CD1c-positive myeloid dendritic cell (primary cell): ENCODE measurements at regions not wholly inside any gene's neighbourhood (a gene's known extent, or its start where the extent isn't known, plus 50 kb on each side); places are given as distances from the start of the nearest gene placed in this dataset.

Experiments used
- DNase-seq: peaks from one replicate; pipeline ENCODE4 v3.0.0-alpha.2; 2016; ENCODE audit errors: extremely low spot score

DNA sequence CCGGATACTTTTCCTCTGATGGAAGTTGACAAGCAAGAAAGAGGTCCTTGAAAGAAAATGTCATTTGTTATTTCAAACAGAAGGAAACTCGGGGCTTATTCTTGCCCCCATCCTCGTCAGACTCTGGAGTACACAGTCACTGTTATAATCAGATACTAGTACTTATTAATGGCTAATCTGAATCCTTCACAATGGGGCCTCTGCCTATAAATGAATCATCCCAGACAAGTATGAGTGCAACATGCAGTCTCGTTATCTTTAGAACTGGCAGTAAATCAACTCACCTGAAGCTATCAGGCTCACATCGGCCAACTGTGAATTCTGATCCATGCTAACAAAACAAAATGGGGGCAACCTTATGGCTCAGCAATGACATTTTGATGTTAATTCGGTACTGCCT is 216.7 kb downstream of the GRIN2B start:
- DNase-seq = no peak

DNA sequence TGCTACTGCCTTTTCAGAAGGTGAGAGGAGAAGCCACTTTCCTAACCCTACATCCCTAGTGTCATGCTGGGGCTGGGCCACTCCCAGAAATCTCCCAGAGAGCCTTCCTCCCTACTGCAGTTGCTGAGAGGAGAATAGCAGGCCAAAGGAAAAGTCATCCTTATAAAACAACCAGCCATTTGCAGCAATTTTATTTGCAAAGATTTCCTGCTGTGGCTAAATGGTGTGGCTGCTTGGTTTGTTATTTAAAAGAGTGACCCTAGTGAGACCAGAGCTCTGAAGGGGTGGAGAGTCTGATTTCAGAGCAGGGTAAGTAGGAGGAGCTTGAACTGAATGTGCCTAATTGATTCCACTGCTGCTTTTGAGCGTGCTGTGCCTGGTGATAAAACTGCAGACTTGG is 232.0 kb downstream of the GRIN2B start:
- no peak for DNase-seq

DNA sequence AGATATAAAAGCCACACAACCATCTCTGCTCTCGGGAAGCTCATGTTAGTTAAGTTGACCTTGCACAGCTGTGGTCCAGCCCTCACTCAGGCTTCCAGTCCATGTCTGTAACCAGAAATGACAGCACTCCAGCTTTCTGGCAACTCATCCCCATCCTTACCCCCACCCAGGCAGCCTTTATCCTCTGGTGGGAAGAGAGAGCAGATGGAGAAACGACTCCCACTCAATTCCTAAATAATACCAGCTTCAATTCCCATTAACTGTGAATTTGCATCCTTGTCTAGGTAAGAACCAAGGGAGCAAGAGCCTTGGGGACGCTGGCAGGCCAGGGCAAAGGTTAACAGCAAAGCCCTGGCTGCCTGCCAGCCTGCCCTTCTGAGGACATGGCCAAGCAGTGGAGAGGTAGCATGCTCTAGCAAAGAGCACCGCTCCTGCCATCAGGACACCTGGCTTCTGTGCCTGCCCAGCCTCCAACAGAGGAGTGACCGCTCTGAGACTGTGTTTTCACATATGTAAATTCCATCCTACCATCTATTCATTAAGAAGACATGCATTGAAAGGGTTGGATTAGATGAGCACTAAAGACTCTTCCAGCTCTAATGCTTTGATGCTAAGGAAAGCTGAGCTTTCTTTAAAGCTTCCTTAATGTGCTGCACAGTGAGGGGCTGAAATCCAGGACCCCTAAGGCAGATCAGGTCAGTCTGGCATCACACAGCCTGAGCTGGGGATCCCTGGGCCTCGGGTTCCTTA is 236.1 kb downstream of the GRIN2B start:
- no peak for DNase-seq

DNA sequence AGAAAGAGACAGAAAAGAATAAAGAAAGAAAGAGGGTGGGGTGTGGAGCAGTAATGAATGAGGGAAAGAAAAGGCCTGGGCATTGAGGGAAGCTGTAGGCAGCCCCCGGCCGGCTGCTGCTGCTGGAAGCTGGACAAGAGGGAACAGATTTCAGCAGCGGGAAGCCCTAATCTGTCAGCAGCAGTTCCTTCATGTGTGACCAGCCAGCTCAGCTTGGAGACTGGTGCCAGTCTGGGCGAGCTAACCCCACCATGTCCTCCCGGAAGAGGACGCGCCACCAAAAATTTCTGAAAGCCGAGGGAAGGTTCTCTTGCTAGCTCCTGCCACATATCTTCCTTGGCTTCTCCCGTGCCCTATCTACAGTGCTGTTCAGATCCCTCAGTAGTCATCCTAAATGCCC is 236.8 kb downstream of the GRIN2B start:
- DNase-seq = no peak

DNA sequence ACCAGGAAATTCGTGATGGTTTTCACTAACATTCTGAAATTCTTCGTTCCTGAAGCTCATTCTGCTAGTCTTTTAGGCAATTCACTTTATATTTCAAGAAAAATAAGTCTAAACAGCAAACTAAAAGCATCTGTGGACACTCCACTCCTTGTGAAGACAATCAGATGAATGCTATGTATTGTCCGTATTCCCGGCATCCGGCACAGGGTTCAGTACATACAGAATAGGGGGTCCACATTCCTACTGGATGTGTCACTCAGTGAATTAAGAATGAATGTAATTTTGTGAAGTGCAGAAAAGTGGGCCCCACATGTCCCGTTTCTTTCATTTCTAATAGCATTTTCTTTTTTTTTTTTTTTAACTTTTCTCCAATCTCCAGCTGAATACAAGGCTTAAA is 241.3 kb downstream of the GRIN2B start:
- DNase-seq = no peak

DNA sequence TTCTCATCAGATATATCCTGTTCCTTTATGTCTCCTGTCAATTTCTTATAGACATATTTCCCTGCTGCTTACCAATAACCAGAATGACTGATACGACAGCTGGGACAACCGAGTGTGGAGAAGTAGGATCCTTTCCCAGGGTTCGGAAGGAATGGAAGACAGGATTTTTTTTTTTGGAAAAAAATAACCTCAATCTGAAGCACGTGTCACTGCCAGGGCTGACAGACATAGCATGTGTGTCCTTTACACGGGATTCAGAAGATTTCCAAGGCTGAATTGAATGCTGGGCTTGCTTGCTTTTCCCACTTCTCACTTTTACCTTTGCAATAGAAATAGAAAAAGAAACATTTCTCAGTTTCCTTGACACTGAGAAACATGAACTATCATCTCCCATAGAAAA is 245.7 kb downstream of the GRIN2B start:
- DNase-seq = no peak

DNA sequence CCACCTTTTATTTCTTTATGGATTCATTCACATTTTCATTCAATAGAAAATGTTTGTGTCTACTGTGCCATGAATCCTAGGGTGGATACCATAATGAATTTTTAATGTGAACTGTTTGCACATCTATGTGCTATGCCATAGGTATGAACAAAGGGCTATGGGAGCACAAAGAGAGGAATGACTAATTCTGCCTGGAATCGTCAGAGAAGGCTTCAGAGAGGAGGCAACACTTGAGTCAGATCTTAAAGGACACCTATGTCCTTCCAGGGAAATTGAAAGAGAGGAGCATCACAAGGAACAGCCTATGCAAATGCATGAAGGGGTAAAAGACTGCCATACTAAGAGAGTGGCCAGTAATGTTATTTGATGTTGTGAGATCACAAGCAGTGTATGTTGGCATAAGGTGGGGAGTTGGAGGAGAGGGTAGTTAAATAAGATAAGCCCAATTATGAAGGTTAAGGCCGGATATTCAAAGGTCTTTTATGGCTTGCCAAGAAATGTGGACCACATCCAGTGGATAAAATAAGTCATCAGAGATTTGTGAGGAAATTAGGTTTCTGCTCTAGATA is 246.7 kb downstream of the GRIN2B start:
- no peak for DNase-seq

DNA sequence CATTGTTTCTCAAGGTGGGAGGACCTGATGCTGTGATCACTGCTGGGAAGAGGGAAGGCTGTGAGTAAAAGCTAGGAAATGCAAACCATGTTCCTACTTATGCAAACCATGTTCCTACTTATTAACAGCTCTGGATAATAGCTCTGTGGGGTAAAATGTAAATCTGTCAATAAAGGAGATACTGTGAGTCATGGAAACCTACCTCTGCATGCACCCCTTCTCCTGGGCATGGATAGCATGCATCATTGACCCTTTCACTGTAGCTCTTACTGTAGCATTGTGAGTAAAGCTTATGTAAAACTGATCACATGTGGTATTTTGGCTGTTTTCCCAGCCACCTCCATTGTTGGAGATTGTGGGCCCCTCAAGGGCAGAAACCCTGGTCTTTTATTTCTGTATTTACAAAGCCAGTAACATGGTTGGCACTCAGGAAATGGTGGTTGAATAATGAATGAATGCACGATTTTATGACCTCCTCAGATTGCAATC is 253.7 kb downstream of the GRIN2B start:
- no peak for DNase-seq

DNA sequence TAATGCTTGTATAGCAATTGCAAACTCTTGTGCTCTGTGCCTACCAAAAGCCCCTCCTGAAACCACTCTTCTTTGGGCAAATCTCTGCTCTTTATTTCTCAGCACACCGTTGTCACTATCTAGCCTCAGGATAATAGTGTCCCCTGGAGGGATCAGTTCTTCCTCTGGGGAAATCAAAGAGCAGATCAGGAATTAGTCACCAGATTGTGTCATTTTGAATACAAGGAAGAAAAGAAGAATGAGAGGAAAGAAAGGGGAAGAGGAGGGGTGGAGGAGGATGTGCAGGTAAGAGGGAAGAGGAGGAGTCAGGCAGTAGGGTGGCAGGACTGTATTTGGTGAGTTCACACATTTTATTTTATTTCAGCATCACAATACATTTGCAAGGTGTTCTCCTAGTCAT is 256.4 kb downstream of the GRIN2B start:
- DNase-seq = no peak

DNA sequence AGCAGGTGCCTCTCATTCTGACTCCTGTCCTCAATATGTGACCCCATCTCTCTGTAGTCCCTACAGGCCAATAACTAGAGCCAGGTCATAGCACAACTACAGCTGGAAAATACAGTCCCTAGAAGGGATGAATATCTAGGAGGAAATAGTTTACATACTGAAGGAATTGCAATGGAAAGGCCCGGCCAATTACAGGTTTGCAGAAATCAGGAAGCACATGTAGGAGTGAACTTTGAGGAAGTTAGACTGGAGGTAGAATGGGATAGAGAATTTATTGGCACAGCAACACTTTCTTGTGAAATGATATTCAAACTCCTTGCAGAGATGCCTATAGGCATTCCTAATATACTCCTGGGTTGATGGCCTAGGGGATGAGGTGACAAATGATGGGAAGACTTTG is 257.3 kb downstream of the GRIN2B start:
- no peak for DNase-seq

DNA sequence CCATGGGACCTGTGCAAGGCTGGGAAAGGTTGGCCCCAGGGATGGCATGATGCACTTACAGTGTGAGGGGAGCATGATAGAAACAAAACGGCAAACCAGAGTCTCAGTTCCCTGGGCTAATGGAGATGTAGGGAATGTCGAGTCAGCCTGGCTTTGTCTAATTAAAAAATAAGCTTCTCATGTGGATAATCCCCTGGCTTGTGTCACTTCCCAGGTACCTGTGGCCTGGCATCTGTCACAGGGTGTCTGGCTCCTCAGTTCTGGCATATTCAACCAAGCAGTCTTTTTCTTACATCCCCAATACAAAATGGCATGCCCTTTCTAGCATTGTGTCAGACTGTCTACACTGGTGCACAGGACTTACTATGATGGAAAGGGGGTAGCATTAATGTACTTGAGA is 261.4 kb downstream of the GRIN2B start:
- DNase-seq = no peak

DNA sequence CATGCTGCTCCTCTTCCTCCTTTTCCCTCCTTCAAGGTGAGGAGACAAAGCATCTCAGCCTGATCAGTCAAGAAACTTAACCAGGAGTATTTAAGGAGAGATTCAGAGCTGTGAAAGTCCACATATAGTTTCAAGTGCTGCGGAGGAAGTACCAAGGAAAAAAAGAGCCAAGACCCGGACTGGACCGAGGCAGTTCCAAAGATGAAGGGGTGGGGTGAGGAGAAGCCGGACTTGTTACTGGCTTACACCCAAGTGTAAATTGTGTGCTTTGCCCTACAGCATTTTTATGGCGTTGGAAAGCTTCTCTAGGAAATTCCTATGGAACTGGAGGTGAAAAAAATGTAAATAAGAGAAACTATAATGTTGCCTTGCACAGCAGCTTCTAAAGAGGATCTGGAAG is 263.1 kb downstream of the GRIN2B start:
- no peak for DNase-seq

DNA sequence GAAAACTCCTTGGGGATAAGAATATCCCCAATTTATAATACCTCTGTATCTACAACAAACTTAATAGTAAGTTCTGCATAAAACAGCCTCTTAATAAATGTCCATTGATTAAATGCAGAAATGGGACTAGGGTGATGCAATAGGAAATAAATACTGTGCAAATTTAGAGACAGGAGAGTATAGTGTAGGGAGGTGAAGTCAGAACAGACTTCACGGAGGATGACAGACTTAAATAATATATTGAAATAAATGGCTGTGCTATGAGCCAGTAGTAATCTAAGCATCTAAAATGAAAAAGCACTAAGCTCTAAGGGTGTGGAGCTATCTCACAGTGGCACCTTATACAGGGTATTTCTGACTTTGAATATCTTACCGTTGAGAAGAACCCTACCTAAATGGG is 265.3 kb downstream of the GRIN2B start:
- no peak for DNase-seq

DNA sequence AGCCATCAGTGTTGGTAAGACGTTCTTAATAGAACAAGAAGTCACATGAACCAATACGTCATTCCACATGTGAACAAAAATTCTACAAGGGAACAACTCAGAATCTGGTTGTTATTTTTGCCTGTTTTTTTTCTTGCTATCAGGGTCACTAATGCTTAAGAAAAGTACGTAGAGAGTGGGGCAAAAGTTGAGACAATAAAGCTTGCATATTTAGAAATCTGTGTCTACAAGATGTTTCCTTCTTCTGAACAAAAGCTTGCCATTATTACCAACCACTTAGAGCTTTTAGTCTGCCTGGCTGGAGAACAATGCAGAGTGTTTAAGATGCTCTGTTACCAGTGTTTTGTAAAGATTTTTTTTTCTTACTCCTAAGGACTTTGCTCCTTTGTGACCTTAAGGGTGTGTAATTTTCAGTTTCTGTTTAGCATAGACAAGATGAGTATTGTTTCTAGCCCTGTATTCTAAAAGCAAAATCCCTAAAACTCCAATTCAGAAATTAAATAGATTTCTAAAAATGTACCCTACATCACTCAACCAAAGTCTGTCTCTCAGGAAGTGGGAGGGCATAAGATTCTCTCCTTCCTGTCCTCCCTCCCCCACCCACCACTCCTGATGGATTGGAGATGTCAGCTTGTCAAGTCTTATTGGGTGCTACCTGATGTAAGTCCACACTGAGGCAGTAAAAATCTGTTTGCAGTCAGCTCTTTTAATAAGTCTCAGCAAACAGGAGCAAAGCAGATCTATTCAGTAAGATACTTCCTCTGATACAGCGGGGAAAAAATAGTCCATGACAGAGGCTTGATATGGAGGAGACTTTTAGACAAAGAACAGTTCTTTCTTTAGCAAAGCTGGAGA is 267.6 kb downstream of the GRIN2B start:
- DNase-seq = no peak

DNA sequence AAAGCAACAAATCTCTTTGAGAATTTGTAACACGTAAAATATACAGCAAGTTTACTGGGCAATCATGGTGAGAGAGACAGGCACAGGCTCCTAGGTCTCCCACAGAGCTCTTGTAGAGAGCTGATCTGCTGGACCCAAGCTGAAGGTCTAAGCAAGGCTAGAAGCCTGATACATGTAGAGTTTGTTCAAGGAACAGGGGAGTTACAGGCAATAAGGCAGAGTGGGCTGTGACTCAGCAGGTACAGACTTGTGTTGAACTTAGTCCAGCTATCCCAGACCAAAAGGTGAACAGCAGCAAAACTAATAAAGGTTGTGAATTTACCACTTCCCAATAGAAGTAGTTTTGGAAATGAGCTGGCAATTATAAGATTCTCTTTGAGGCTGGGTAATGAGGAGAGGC is 273.6 kb downstream of the GRIN2B start:
- no peak for DNase-seq

DNA sequence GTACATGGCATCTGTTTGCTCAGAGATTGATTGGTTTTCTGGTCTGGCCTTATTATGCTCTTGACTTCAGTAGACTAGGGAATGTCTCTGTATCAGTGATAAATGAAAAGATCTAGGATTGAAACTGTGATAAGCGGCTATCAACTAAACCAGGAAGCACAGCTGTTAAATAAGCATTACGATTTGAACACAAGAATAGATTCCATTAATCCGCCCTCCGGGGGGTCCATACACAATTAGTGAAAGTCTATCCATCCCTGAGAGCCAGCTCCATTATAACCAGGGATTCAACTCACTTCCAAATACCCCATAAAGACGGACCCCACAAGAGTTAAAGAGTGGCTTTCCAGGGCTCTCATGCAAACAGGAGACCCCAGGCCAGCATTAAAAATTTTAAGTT is 279.0 kb downstream of the GRIN2B start:
- DNase-seq = no peak

DNA sequence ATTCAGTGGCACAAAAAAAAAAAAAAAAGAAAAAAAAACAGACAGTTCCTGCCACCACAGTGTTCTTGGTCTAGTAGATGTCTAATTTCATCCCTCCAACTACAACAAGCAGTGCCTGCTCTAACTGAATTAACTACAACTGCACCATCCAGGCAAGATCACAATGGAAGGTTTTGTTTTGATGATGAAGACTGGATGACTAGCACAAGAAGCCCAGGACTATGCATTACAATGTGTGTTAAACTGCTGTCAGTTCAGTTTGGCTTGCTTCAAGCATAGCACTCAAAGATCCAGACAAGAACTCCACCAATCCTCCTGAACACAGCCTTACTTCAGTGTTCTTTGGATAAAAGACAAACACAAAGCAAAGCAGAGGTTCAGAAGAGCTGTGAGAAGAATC is 279.9 kb downstream of the GRIN2B start:
- no peak for DNase-seq

DNA sequence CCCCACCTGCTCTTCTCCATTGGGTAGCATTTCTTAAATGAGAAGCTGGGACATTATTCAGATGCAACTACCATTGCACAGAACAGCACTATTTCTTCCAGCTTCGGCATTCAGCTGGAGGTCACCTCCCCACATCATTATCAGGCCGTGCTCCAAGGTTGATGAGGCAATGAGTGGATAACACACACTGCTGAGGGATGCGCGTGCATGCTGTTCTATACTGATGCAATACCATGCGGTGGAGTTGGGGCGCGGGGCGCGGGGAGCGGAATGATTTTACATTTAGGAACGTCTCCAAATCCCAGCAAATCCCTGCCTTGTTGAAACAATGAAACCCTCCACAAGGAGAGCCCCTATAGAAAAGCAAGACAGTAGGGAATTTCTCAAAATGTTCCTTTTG is 283.4 kb downstream of the GRIN2B start:
- no peak for DNase-seq

DNA sequence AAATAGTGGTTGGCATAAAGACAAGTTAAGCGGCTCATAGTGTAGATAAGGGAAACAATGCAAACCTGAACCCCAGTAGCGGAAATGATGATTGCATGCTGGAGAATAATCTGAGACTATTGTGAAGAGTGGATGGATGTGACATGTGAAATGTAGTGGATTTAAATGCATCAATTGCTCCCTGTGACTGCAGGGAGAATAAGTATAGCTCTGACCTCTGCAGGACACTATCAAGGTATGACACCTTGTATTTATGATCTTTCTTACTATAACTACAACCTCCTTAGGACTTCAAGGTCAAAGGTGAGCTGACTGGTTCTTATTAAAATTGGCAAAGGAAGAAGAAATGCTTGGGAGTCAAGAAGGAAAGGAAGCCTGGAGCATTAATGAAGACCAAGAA is 285.6 kb downstream of the GRIN2B start:
- DNase-seq = no peak

DNA sequence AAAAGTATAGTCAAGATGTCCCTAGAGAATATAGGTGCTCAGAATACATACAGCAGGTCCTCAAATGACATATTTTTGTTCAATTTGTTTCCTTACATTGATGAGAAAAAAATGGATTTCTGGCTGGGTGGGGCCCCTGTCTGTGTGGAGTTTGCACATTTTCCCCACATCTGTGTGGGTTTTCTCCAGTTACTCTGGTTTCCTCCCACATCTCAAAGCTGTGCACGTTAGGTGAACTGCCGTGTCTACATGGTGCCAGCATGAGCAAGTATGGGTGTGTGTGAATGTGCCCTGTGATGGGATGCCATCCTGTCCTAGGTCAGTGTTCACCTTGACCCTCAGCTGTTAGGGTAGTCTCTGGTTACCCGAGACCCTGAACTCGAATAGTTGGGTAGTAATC is 289.1 kb downstream of the GRIN2B start:
- no peak for DNase-seq

DNA sequence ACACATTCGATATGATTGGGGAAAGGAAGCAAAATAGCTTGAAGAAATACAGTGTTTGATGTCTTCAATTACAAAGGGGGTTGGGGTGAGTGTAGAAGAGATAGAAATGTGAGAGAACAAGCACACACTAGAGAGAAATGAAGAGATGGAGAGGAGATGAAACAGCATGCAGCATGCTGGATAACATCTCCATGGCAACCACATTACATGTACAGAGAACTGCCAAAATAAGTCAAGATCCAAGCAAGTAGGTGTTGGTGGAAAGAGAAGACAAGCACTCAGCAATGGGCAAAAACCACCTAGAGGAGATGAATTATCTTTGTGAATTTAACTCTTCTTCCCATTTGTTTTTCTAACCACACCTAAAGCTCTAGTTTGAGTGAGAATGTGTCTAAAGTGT is 289.8 kb downstream of the GRIN2B start:
- no peak for DNase-seq

DNA sequence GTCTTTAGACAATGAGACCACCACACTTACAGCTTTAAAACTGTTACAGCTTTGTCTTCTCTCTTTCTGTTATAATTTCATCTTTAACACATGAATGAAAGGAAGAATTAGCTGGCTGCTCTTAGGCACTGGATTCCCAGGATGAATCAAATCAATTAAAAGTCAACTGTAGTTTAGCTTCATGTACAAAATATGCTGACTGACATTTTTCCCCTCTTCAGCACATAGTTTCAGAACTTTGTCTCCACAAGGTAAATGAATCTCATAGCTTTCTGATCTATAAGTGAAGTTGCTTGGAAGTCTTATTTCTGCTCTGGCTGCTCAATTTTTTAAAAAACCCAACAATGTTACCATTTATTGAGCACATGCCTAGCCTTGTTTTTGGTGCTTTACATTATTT is 293.8 kb downstream of the GRIN2B start:
- no peak for DNase-seq

DNA sequence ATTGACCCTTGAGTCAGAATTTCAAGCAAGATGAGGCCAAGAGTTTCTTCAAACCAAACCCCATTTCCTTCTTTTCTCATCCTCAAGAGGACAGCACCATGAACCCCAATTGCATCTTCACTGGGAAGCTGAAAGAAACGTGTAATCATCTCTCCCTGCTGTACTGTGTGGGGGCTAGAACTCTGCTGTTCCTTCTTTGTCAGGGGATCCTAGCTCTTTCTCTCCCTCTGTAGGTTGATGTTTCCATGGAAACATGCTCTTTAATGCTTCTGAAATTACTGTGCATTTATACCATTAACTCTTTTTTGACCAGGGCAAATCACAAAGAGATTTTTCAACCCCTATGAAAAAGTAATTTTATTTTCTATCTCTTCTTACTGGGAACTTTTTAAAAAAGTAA is 295.1 kb downstream of the GRIN2B start:
- no peak for DNase-seq
